ENCODE measurements at regions not wholly inside any gene's neighbourhood (a gene's known extent, or its start where the extent isn't known, plus 50 kb on each side); places are given as distances from the start of the nearest gene placed in this dataset.

GRCh38 chrX:40449956-40450706 lies 130.6 kb upstream of the ATP6AP2 start:
- TF ChIP-seq, protein P1, sequence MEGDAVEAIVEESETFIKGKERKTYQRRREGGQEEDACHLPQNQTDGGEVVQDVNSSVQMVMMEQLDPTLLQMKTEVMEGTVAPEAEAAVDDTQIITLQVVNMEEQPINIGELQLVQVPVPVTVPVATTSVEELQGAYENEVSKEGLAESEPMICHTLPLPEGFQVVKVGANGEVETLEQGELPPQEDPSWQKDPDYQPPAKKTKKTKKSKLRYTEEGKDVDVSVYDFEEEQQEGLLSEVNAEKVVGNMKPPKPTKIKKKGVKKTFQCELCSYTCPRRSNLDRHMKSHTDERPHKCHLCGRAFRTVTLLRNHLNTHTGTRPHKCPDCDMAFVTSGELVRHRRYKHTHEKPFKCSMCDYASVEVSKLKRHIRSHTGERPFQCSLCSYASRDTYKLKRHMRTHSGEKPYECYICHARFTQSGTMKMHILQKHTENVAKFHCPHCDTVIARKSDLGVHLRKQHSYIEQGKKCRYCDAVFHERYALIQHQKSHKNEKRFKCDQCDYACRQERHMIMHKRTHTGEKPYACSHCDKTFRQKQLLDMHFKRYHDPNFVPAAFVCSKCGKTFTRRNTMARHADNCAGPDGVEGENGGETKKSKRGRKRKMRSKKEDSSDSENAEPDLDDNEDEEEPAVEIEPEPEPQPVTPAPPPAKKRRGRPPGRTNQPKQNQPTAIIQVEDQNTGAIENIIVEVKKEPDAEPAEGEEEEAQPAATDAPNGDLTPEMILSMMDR (IDR thresholded peaks at IDR 0.05) = no peak
- TF ChIP-seq EP300 (IDR thresholded peaks at IDR 0.05; ENCODE audit: low read depth) = no peak
- TF ChIP-seq POLR2AphosphoS5 (IDR thresholded peaks at IDR 0.05) = no peak
- TF ChIP-seq POLR2A (IDR thresholded peaks at IDR 0.05) = no peak

All from transverse colon (tissue), 4 donors.